G401 (cell line): ENCODE measurements at regions not wholly inside any gene's neighbourhood (a gene's known extent, or its start where the extent isn't known, plus 50 kb on each side); places are given as distances from the start of the nearest gene placed in this dataset.

ENCODE experiments used
- DNase-seq: peaks from one replicate; pipeline ENCODE4 v3.0.0-alpha.2; 2015; ENCODE audit warnings: low spot score
- in situ Hi-C: cut with HindIII; loops from 2 replicates; pipeline ENCODE4 v1.10.0; 2016; ENCODE audit warnings: low sequenced_read_pairs, mixed read lengths

GRCh38 chr3:59107856-59108815 lies 58.3 kb upstream of the CFAP20DC start:
- DNase-seq, result no peak
- in situ Hi-C loops, result no loop called here

DNA sequence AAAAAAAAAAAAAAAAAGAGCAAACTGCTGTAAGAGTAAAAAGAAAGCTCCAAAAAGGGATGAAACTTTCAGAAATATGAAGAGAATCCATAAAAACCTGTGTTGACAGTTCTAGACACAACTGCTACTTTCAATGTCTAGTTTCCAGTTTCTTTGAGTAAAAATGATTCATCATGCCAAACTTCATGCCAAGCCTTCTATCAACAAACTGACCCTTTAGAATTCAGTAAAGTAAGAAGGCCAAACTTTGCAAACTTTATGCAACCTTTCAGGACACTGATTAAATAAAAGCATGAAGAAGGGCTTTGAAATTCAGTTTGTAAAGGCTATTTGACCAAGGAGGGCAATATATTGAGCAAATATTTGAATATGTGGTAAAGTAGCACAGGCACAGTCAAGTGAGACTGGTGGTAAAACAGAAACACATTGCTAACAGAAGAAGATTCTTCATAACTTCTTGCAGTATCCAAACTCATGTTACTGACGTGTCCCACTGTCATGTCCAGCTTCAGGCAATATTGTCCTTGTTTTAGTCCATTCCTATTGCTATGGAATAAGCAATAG lies 56.3 kb upstream of the CFAP20DC start:
- no peak for DNase-seq
- in situ Hi-C loops, result no loop called here

DNA sequence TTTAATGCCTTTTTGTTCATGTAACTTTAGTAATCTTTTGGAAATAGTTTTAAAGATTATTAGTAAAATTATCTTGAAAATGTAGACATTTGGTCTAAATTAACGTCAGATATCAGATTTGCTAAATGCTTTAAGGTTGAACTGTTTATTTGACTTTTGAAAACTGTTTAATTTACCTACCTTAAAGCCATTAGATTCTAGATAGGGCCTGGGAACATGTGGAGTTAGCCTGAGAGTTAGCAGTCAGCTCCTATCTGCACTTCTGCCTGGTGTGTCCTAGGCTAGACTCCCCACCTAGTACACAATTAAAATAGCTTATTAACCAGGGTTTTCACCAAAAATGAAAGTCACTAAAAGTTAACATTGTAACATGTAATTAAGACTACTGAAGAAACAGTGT lies 53.7 kb upstream of the CFAP20DC start:
- in situ Hi-C loops, result no loop called here
- DNase-seq, result no peak

GRCh38 chr3:59101231-59101736 lies 51.5 kb upstream of the CFAP20DC start:
- DNase-seq, result no peak
- in situ Hi-C loops, result no loop called here
